MM.1S (cell line): ENCODE measurements at regions not wholly inside any gene's neighbourhood (a gene's known extent, or its start where the extent isn't known, plus 50 kb on each side); places are given as distances from the start of the nearest gene placed in this dataset.

Experiments
- EZH2 ChIP-seq: fragments of 300-600 bp; sonication (generic); optimal IDR thresholded peaks from 2 replicates; pipeline ENCODE3; 2017; ENCODE audit warnings: low read depth, mild to moderate bottlenecking, antibody characterized with exemption, low read length, mixed read lengths
- TF ChIP-seq, protein P1 (sequence below): fragments of 300-600 bp; sonication (generic); IDR thresholded peaks from 2 replicates; pipeline ENCODE4 v1.5.1; 2016; ENCODE audit warnings: antibody characterized with exemption, low read length, mixed read lengths

DNA sequence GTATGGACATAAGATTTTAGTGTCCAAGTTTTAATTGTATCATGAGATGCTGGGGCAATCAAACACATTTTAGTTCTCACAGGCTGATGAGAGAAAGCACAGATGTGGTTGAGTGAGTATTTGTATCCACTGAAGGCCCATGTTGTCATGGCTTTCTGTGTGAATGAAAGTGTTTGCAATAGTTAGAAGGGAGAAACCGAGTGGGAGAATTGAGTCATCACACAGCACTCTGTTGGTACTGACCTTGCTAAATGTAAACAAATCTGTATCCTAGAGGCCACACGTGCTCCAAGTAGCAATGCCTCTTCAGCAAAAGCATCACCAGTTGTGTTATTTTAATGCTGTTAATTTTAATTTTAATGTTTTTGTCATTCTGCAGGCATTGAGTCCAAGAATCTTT, 121.2 kb downstream of the EMX2 start:
- TF ChIP-seq, protein P1, sequence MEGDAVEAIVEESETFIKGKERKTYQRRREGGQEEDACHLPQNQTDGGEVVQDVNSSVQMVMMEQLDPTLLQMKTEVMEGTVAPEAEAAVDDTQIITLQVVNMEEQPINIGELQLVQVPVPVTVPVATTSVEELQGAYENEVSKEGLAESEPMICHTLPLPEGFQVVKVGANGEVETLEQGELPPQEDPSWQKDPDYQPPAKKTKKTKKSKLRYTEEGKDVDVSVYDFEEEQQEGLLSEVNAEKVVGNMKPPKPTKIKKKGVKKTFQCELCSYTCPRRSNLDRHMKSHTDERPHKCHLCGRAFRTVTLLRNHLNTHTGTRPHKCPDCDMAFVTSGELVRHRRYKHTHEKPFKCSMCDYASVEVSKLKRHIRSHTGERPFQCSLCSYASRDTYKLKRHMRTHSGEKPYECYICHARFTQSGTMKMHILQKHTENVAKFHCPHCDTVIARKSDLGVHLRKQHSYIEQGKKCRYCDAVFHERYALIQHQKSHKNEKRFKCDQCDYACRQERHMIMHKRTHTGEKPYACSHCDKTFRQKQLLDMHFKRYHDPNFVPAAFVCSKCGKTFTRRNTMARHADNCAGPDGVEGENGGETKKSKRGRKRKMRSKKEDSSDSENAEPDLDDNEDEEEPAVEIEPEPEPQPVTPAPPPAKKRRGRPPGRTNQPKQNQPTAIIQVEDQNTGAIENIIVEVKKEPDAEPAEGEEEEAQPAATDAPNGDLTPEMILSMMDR: no peak
- no peak for TF ChIP-seq EZH2
